Mucosa of descending colon (tissue), 3 donors: ENCODE measurements at regions not wholly inside any gene's neighbourhood (a gene's known extent, or its start where the extent isn't known, plus 50 kb on each side); places are given as distances from the start of the nearest gene placed in this dataset.

Experiments
- ATAC-seq: fragments of 200-7000 bp; cut with Tn5 transposase; one replicate; pipeline ENCODE4 v1.9.1; 2020; ENCODE audit warnings: mild to moderate bottlenecking, moderate library complexity
- DNase-seq, 3 donors: peaks; one replicate each; pipeline ENCODE4 v3.0.0-alpha.2; 2020
- H3K36me3 ChIP-seq: fragments of 200-600 bp; one replicate; pipeline ENCODE4 v1.8.0; 2021; ENCODE audit warnings: low read depth, mild to moderate bottlenecking
- H3K4me1 ChIP-seq: fragments of 200-600 bp; one replicate; pipeline ENCODE4 v1.8.0; 2021; ENCODE audit warnings: low read depth, mild to moderate bottlenecking
- H3K4me3 ChIP-seq: fragments of 200-600 bp; one replicate; pipeline ENCODE4 v1.8.0; 2021; ENCODE audit warnings: mild to moderate bottlenecking
- H3K9me3 ChIP-seq: fragments of 200-600 bp; one replicate; pipeline ENCODE4 v1.8.0; 2021; ENCODE audit warnings: mild to moderate bottlenecking
- CTCF ChIP-seq: fragments of 200-600 bp; IDR thresholded peaks from one replicate; pipeline ENCODE4 v1.8.0; 2022; ENCODE audit warnings: antibody characterized with exemption, mild to moderate bottlenecking
- intact Hi-C, 2 donors: fragments of 100-400 bp; cut with DNase I in 1 of 2; cut with micrococcal nuclease in 1 of 2; formaldehyde crosslinking; loops; one replicate each; pipeline versions ENCODE4 v1.11.0 to v1.11.1; 2022; cut with DNase I, micrococcal nuclease
- donor health status: DM: no; HTN: no; CAD: no; lungs with moderate emphysema.
- donor health status: DM: no; HTN: no; CAD: no.
- donor health status: DM: no; HTN: yes; CAD: no.

- H3K36me3 ChIP-seq: no peaks in the 10 kb centered on the region
- intact Hi-C loops: no loop called here
- no peak for ATAC-seq
- TF ChIP-seq CTCF: no peak
- H3K4me3 ChIP-seq: no peak overlapping the region
- no peak for DNase-seq
- no peaks in the 10 kb centered on the region for H3K9me3 ChIP-seq
- H3K4me1 ChIP-seq: no peaks in the 10 kb centered on the region
Measured at GRCh38 chr2:193114827-193115226, 920.1 kb upstream of the TMEFF2 start.

GRCh38 chr2:193112986-193113385 lies 918.3 kb upstream of the TMEFF2 start:
- intact Hi-C loops: no loop called here
- no peak for ATAC-seq
- no peak for TF ChIP-seq CTCF

GRCh38 chr2:193103064-193103463 lies 908.3 kb upstream of the TMEFF2 start:
- DNase-seq: no peak
- H3K4me3 ChIP-seq: no peak overlapping the region
- H3K4me1 ChIP-seq: no peaks in the 10 kb centered on the region
- no peak for ATAC-seq
- TF ChIP-seq CTCF: no peak
- no peaks in the 10 kb centered on the region for H3K36me3 ChIP-seq
- H3K9me3 ChIP-seq: no peaks in the 10 kb centered on the region
- intact Hi-C loops: no loop called here

More at GRCh38 chr2:193112986-193113385, 918.3 kb upstream of the TMEFF2 start:
- H3K36me3 ChIP-seq: no peaks in the 10 kb centered on the region
- no peaks in the 10 kb centered on the region for H3K9me3 ChIP-seq
- no peak for DNase-seq
- H3K4me1 ChIP-seq: no peaks in the 10 kb centered on the region
- no peak overlapping the region for H3K4me3 ChIP-seq

- TF ChIP-seq CTCF: no peak
- ATAC-seq: no peak
Measured at GRCh38 chr2:193101591-193101990, 906.9 kb upstream of the TMEFF2 start.

GRCh38 chr2:193088026-193088425 lies 893.3 kb upstream of the TMEFF2 start:
- no peaks in the 10 kb centered on the region for H3K9me3 ChIP-seq
- no peak for ATAC-seq
- no peak overlapping the region for H3K4me3 ChIP-seq
- no peak for TF ChIP-seq CTCF
- intact Hi-C loops: no loop called here
- DNase-seq: no peak
- no peaks in the 10 kb centered on the region for H3K4me1 ChIP-seq
- no peaks in the 10 kb centered on the region for H3K36me3 ChIP-seq

More at GRCh38 chr2:193101591-193101990, 906.9 kb upstream of the TMEFF2 start:
- Histone ChIP-seq H3K36me3 (no peaks in the 10 kb centered on the region), H3K4me3 (no peak overlapping the region), H3K9me3 (no peaks in the 10 kb centered on the region), H3K4me1 (no peaks in the 10 kb centered on the region)
- DNase-seq: peak in 1 of 3 donors; percentile 10
- intact Hi-C loops: no loop called here

- H3K36me3 ChIP-seq: no peaks in the 10 kb centered on the region
- intact Hi-C loops: no loop called here
- DNase-seq (no peak), ATAC-seq (no peak)
- no peak overlapping the region for H3K4me3 ChIP-seq
- no peak for TF ChIP-seq CTCF
- H3K4me1 ChIP-seq: no peaks in the 10 kb centered on the region
- H3K9me3 ChIP-seq: no peaks in the 10 kb centered on the region
Measured at GRCh38 chr2:193076995-193077394, 882.3 kb upstream of the TMEFF2 start.
